Esophagus (tissue), 2 donors: ENCODE measurements at regions not wholly inside any gene's neighbourhood (a gene's known extent, or its start where the extent isn't known, plus 50 kb on each side); places are given as distances from the start of the nearest gene placed in this dataset.

Experiments
- H3K27ac ChIP-seq, 2 donors: one replicate each; pipeline ENCODE4 v1.5.1; 2013; ENCODE audit warnings: low read depth in 2 of 2, mild to moderate bottlenecking in 2 of 2, inconsistent platforms in 1 of 2, low read length in 1 of 2, moderate library complexity in 1 of 2
- H3K27me3 ChIP-seq, 2 donors: one replicate each; pipeline ENCODE4 v1.6.1; 2013; ENCODE audit warnings: low read length in 2 of 2, control low read depth in 1 of 2, mild to moderate bottlenecking in 1 of 2; ENCODE audit not compliant: insufficient read depth in 2 of 2, control insufficient read depth in 1 of 2
- H3K36me3 ChIP-seq, 2 donors: one replicate each; pipeline ENCODE4 v1.6.1; 2013; ENCODE audit warnings: low read length in 1 of 2; ENCODE audit not compliant: control insufficient read depth in 2 of 2, insufficient read depth in 2 of 2
- H3K4me1 ChIP-seq, 2 donors: one replicate each; pipeline ENCODE4 v1.6.1; 2013; ENCODE audit warnings: low read length in 1 of 2; ENCODE audit not compliant: control insufficient read depth in 2 of 2, insufficient read depth in 2 of 2
- H3K4me3 ChIP-seq, 2 donors: one replicate each; pipeline ENCODE4 v1.5.1; 2013; ENCODE audit warnings: low read length in 2 of 2, mild to moderate bottlenecking in 2 of 2, low read depth in 1 of 2, moderate library complexity in 1 of 2
- H3K9me3 ChIP-seq, 2 donors: one replicate each; pipeline ENCODE4 v1.6.1; 2013; ENCODE audit warnings: mild to moderate bottlenecking in 2 of 2, low read depth in 1 of 2, low read length in 1 of 2, moderate library complexity in 1 of 2; ENCODE audit not compliant: control insufficient read depth in 2 of 2, insufficient read depth in 1 of 2
- WGBS, 2 donors: extraction: QIAGEN DNeasy Blood & Tissue Kit; methylation state at CpG; one replicate each; pipeline ENCODE4 v1.1.7; 2013; 5-methylcytosine and 5-hydroxymethylcytosine counted together
- donor health status: healthy with polysubstance abuse.
- donor health status: Bipolar disorder and iron deficiency.

DNA sequence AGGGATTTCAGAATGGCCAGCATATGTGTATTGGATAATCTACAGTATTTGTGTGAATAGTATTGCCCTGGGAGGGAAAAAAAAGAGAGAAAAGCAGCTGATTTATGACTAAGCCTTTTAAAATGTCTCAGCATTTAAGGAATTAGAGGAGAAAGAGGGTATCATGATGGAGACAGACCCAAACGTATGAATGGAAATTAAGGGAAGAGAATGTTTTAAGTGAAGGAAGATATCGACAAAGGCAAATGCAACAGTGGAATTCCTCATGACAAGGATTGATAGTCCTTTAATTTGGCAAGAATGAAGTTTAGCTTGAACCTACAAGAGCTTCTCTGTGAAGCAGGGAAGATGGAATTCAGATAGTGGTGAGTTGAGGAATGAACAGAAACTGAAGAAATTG lies 367.3 kb upstream of the POU3F2 start:
- no peaks in the 10 kb centered on the region for H3K4me1 ChIP-seq
- H3K9me3 ChIP-seq: peaks cover 0 to 2% of the 10 kb centered on the region in 2 donors
- H3K4me3 ChIP-seq: no peak overlapping the region
- WGBS, 2 donors: 55 to 62% methylated on average over 2 of the region's 2 CpGs
- H3K27me3 ChIP-seq: no peaks in the 10 kb centered on the region
- H3K36me3 ChIP-seq: no peaks in the 10 kb centered on the region
- no peak overlapping the region for H3K27ac ChIP-seq

DNA sequence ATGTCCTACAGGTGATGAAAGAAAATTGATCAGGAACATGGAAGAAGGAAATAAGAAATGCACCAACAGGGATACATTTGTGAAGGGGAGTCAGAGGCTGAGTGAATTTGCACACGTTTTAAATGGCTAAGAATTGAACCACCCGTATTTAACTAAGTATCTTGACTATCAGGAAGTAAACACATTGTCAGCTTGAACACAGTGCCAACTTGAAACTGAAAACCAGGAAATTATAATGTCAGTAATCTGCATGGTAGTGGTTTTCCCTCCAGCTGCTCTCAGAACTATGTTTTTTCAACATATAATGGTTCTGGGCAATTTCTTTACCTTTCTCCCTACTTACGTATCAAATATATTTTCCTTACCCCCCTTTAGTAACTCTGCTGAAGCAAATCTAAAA lies 366.5 kb upstream of the POU3F2 start:
- Histone ChIP-seq H3K4me1 (no peaks in the 10 kb centered on the region), H3K4me3 (no peak overlapping the region), H3K36me3 (no peaks in the 10 kb centered on the region), H3K27me3 (no peaks in the 10 kb centered on the region), H3K9me3 (peaks cover 0 to 2% of the 10 kb centered on the region in 2 donors), H3K27ac (no peak overlapping the region)
- 32 to 47% methylated on average over 3 of the region's 3 CpGs for WGBS, 2 donors

DNA sequence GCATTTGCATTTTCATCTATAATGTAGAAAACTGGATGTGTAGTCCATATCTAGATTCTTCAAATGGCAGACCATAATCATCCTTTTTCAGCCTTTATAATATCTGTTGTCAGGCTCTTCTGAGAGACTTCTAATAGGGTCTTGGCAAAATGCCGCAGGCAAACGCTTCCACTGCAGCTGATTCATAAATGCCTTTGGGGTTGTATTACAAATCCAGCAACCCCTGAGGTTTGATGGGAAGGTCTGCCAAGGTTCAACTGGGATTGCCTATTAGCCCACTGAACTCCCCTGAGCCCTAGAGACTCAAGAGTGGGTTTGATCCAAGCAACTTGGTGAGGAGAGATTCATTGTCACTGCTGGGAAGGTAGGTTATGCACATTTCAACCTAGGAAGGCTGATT lies 365.2 kb upstream of the POU3F2 start:
- Histone ChIP-seq H3K9me3 (peaks cover 0 to 2% of the 10 kb centered on the region in 2 donors), H3K4me3 (no peak overlapping the region), H3K4me1 (no peaks in the 10 kb centered on the region), H3K27me3 (no peaks in the 10 kb centered on the region), H3K36me3 (no peaks in the 10 kb centered on the region), H3K27ac (no peak overlapping the region)
- 80 to 92% methylated on average over 2 of the region's 2 CpGs for WGBS, 2 donors

DNA sequence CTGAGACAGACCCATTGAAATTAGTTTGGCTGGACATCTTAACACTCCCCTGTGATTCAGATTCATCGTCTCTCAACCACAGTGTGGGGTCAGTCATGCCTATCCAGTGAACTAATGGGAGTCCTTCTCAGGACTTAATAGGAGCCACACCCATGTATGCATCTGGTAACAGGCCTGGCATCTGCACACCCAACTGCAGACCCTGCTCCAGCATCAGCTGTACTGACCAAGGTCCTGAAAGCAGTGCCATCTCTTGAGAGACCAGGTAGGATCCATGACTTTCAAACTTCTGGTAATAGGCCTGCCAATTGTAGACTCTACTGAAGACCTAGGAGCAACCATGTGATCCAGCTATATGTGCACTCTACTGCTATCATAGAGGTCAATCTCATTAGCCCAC lies 363.6 kb upstream of the POU3F2 start:
- H3K27ac ChIP-seq: no peak overlapping the region
- H3K4me3 ChIP-seq: no peak overlapping the region
- H3K4me1 ChIP-seq: no peaks in the 10 kb centered on the region
- peaks cover 0 to 2% of the 10 kb centered on the region in 2 donors for H3K9me3 ChIP-seq
- H3K27me3 ChIP-seq: no peaks in the 10 kb centered on the region
- H3K36me3 ChIP-seq: no peaks in the 10 kb centered on the region
- WGBS, 2 donors: 81 to 86% methylated on average over 1 of the region's 1 CpG

DNA sequence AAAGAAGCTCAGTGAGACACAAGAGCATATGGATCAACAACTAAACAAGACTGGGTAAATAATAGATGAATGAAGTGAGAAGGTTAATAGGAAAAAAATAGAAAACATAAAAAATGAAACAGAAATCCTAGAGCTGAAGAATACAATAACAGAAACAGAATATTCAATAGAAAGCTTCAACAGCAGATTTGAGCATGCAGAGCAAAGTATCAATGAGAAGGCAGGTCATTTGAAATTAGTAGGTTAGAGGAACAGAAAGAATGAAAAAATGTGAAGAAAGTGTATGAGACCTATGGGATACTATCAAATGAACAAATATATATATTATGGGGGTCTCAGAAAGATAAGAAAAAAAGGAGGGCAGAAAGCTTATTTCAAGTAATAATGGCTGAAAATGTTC lies 362.9 kb upstream of the POU3F2 start:
- Histone ChIP-seq H3K27me3 (no peaks in the 10 kb centered on the region), H3K4me3 (no peak overlapping the region), H3K9me3 (peaks cover 0 to 2% of the 10 kb centered on the region in 2 donors), H3K36me3 (no peaks in the 10 kb centered on the region), H3K27ac (no peak overlapping the region), H3K4me1 (no peaks in the 10 kb centered on the region)

DNA sequence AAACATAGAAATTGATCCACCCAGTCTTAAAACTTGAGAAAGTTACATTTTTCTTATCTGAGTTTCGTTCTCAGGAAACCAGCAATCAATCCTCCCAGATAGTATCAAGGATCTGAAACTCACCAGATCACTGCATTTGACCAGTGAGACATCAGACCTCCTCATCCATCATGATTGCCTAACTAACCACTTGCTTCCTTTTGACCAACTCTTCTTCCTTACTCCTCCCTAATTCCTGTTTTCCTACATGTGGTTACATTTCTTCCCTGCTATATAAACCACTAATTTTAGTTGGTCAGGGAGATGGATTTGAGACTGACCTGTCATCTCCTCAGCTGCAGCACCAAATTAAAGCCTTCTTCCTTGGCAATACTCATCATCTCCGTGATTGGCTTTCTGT lies 357.1 kb upstream of the POU3F2 start:
- no peaks in the 10 kb centered on the region for H3K27me3 ChIP-seq
- WGBS, 2 donors: 50 to 56% methylated on average over 2 of the region's 2 CpGs
- no peaks in the 10 kb centered on the region for H3K36me3 ChIP-seq
- H3K9me3 ChIP-seq: no peaks in the 10 kb centered on the region
- no peak overlapping the region for H3K27ac ChIP-seq
- H3K4me1 ChIP-seq: no peaks in the 10 kb centered on the region
- H3K4me3 ChIP-seq: no peak overlapping the region

DNA sequence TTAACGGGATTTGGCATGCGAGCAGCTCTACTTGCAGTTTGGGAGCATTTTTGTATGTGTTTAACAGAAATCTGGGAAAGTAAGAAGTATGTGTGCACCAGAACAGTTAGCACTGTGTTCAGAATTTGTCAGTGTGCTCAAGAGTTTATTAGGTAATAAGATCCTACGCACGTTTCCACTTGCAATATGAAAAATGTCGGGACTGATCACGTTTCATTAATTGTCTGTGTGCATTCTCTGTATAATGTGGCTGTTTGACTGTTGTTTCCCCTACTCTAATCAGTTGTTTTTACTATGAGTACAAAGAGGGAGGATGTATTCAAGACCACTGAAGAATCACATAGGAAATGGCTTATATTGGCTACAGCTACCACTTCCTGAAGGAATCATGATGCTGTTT lies 349.7 kb upstream of the POU3F2 start:
- H3K27me3 ChIP-seq: no peaks in the 10 kb centered on the region
- WGBS, 2 donors: 51 to 53% methylated on average over 6 of the region's 6 CpGs
- H3K4me3 ChIP-seq: no peak overlapping the region
- no peaks in the 10 kb centered on the region for H3K36me3 ChIP-seq
- no peak overlapping the region for H3K27ac ChIP-seq
- H3K4me1 ChIP-seq: no peaks in the 10 kb centered on the region
- no peaks in the 10 kb centered on the region for H3K9me3 ChIP-seq

DNA sequence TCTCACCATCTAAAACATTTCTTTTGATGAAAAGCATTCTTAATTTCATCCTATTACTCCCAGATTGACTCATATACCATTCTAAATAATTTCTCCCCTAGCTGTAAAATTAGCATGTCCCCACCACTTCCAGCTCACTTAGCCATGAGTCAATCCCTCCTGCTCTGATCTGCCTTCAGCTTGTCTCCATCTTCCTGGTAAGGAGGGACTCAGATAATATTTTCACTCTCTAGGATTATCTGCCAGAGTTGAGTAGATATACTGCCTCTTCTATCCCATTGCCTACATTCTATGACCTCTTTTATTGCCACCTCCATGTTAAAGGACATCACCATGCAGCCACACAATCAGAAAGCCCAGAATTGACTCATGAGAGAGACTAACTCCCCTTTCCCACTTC lies 348.8 kb upstream of the POU3F2 start:
- Histone ChIP-seq H3K4me1 (no peaks in the 10 kb centered on the region), H3K4me3 (no peak overlapping the region), H3K36me3 (no peaks in the 10 kb centered on the region)

DNA sequence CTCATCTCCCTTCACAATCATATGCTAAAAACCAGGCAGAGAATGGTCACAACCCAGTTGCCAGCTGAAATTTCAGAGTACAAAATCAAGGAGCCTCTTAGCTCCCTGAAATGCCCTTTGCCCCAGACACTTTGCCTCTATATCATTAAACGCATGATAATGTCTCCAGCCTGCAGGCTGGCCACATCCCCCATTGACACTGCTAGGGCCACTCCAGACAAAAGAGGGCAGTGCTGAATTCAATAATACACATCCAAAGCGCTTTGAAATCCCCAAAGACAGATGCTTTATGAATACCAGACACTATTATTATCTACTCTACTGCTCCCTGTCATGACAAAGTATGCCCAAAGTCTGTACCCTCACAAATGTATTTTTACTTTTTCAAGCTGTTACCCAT lies 348.3 kb upstream of the POU3F2 start:
- no peak overlapping the region for H3K27ac ChIP-seq
- no peaks in the 10 kb centered on the region for H3K4me1 ChIP-seq
- H3K9me3 ChIP-seq: no peaks in the 10 kb centered on the region
- 32 to 47% methylated on average over 2 of the region's 2 CpGs for WGBS, 2 donors
- H3K36me3 ChIP-seq: no peaks in the 10 kb centered on the region
- H3K27me3 ChIP-seq: no peaks in the 10 kb centered on the region
- no peak overlapping the region for H3K4me3 ChIP-seq

More for the DNA sequence above, 348.8 kb upstream of the POU3F2 start:
- Histone ChIP-seq H3K9me3 (no peaks in the 10 kb centered on the region), H3K27me3 (no peaks in the 10 kb centered on the region), H3K27ac (no peak overlapping the region)

DNA sequence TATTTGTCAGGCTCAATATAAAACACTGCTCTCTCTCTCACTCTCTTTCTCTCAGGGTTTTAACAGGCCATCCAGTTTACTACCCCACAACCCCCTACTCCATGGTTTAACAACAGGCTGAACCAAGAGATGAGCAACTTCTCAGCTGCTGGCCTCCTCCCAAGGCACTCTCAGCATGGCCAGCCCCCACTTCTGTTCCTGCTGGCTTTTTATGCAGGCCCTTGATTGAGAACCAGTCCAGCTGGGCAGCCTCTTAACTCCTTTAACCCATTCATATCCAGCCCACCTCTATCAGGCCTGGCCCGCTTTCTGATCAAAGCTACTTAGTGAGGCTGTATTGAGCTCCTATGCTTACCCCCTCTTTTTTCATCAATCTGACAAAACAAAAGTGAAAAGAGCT lies 346.8 kb upstream of the POU3F2 start:
- Histone ChIP-seq H3K4me3 (no peak overlapping the region), H3K36me3 (no peaks in the 10 kb centered on the region), H3K4me1 (no peaks in the 10 kb centered on the region), H3K9me3 (no peaks in the 10 kb centered on the region), H3K27ac (no peak overlapping the region), H3K27me3 (no peaks in the 10 kb centered on the region)
- 31 to 66% methylated on average over 1 of the region's 1 CpG for WGBS, 2 donors
